Cardiac fibroblast (primary cell): ENCODE measurements at regions not wholly inside any gene's neighbourhood (a gene's known extent, or its start where the extent isn't known, plus 50 kb on each side); places are given as distances from the start of the nearest gene placed in this dataset.
"Not testable (repeated sequence)": the region's sequence is repeated elsewhere in the genome, so short reads cannot be mapped to it uniquely, and the experiment has no call there.

ENCODE experiments used
- DNase-seq, 2 donors: peaks; one replicate each; pipeline versions ENCODE4 v3.0.0 to v3.0.0-alpha.2; 2010; ENCODE audit warnings: low read depth in 2 of 2
- H3K4me3 ChIP-seq, 2 donors: replicated peaks in 1 of 2; 1 replicate in 1 of 2; 2 replicates in 1 of 2; pipeline ENCODE4 v1.5.1; 2011; ENCODE audit warnings: low read depth in 2 of 2, low read length in 2 of 2, mild to moderate bottlenecking in 2 of 2, moderate library complexity in 1 of 2
- CTCF ChIP-seq: IDR thresholded peaks from one replicate; pipeline ENCODE4 v1.5.1; 2011; ENCODE audit warnings: low read depth, mild to moderate bottlenecking, low read length, inconsistent platforms

DNA sequence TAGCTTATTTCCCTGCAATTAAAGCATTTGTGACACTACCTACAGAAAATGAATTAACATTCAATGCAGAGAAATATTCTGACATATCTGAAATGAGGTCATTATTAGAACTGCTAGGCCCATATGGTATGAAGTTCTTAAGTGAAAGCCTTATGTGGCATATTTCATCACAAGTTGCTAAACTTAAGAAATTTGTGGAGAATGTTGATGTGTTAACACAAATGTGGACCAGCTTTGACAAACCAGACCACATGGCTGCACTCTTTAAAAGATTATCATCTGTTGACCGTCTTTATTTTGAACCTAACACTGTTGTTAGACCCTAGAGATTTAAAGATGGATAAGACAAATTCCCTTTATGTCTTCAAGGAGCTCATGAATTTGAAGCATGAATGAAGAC, 1024.1 kb downstream of the RPA4 start:
- TF ChIP-seq CTCF, result no peak
- no peak overlapping the region for H3K4me3 ChIP-seq
- no peak for DNase-seq

DNA sequence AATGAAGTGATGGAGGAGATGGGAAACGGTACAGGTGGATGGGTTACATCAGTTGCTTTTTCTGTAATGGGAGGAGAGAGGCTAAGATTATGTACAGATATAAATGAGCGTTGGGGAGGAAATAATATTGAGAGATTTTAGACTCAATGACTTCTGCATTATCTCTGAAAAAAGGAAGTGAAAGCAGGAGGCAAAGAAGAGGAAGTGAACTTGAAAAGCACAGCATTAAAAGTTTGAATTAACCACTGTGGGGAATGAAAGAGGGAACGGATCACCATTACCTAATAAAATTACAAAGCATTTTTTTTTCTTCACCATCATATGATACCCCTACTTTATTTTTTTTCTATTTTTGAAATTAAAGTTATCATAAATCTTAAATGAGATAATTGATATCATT, 1025.5 kb downstream of the RPA4 start:
- no peak for TF ChIP-seq CTCF
- DNase-seq, result no peak
- no peak overlapping the region for H3K4me3 ChIP-seq

DNA sequence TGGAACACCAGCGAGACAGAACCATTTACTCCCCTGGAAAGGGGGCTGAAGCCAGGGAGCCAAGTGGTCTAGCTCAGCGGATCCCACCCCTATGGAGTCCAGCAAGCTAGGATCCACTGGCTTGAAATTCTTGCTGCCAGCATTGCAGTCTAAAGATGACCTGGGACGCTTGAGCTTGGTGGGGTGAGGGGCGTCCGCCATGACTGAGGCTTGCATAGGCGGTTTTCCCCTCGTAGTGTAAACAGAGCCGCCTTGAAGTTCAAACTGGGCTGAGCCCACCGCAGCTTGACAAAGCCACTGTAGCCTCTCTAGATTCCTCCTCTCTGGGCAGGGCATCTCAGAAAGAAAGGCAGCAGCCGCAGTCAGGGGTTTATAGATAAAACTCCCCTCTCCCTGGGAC, 1031.7 kb downstream of the RPA4 start:
- not testable (repeated sequence) for H3K4me3 ChIP-seq, DNase-seq

GRCh38 chrX:97921223-97921622, 1037.5 kb downstream of the RPA4 start:
- not testable (repeated sequence) for DNase-seq, H3K4me3 ChIP-seq

DNA sequence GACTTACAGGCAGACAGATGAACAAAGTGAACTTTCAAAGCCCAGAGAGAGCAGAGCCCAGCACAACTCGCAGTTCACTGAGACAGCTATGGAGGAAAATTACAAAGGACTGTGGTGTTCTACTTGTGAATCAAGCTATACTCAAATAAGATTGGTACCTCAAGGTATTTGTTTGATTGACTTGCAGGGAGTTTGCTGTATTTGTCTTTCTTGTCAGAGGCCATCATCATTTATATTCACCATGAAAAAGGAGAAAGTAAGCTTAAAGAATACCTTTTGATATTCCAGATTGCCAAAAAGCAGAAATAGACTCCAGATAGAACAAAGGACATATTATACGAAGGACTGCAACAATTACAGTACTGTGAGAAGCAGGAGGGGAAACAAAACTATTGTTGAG, 1047.9 kb downstream of the RPA4 start:
- no peak for DNase-seq
- TF ChIP-seq CTCF, result no peak
- H3K4me3 ChIP-seq, result no peak overlapping the region

GRCh38 chrX:97936296-97936695, 1052.6 kb downstream of the RPA4 start:
- DNase-seq, result no peak
- TF ChIP-seq CTCF, result no peak
- H3K4me3 ChIP-seq, result no peak overlapping the region

GRCh38 chrX:97938706-97939105, 1055.0 kb downstream of the RPA4 start:
- no peak for DNase-seq
- TF ChIP-seq CTCF, result no peak
- no peak overlapping the region for H3K4me3 ChIP-seq

DNA sequence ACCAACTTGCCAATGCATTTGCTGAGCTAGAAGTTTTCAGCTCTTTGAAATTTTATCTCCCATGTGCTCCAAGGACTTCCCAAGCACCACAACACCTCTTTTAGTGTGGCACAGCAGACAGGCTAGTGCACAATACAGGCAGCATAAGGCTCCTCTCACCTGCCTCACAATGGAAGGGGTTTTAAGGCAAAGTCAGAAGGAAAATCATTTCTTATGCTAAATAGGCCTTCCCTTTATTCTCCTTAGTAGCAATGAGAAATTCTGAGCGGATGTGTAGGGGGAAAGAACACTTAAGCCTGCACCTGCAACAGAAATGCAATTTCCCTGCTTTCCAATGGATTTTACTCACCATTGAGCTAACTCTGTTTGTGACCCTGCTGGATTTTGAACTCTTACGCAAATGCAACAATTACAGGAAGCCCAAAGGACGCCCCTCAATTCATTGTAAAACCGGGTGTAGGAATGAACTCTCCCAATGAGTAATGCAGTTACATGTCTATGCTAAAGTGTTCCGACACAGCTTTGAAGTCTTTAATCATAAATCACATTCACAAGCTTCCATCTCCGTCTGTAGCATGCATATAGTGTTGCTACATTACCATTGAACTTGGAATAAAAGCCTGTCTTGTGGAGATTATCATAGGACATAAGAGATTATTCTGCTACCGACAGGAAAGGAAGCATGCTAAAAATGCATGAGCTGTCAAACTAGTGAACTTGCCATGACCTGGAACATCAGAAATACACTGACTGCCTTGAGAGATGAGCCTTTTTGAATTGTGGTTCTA, 1084.9 kb downstream of the RPA4 start:
- no peak for DNase-seq
- TF ChIP-seq CTCF, result no peak
- H3K4me3 ChIP-seq, result no peak overlapping the region
